Osteoblast (primary cell): ENCODE measurements at regions not wholly inside any gene's neighbourhood (a gene's known extent, or its start where the extent isn't known, plus 50 kb on each side); places are given as distances from the start of the nearest gene placed in this dataset.

Experiments used
- DNase-seq: peaks from one replicate; pipeline ENCODE4 v3.0.0; 2011; ENCODE audit warnings: low spot score, mixed read lengths; ENCODE audit not compliant: insufficient read length; ENCODE audit errors: missing footprints
- H2AFZ ChIP-seq: 2 replicates; pipeline ENCODE4 v1.6.0; 2011; ENCODE audit warnings: mild to moderate bottlenecking, low read length
- H3K27ac ChIP-seq: 2 replicates; pipeline ENCODE4 v1.5.1; 2011; ENCODE audit warnings: mild to moderate bottlenecking, low read depth, low read length, moderate library complexity
- H3K27me3 ChIP-seq: 2 replicates; pipeline ENCODE4 v1.6.0; 2012; ENCODE audit warnings: mild to moderate bottlenecking, control low read depth, inconsistent platforms, low read length, moderate library complexity; ENCODE audit not compliant: insufficient read depth
- H3K36me3 ChIP-seq: 2 replicates; pipeline ENCODE4 v1.5.1; 2011; ENCODE audit warnings: mild to moderate bottlenecking, low read length, control low read depth, moderate library complexity; ENCODE audit not compliant: insufficient read depth
- H3K4me1 ChIP-seq: 2 replicates; pipeline ENCODE4 v1.5.1; 2011; ENCODE audit warnings: mild to moderate bottlenecking, low read length, control low read depth, moderate library complexity; ENCODE audit not compliant: insufficient read depth
- H3K4me2 ChIP-seq: 2 replicates; pipeline ENCODE4 v1.6.0; 2011; ENCODE audit warnings: mild to moderate bottlenecking, low read length; ENCODE audit not compliant: insufficient read depth
- H3K4me3 ChIP-seq: fragments of 200-600 bp; sonication (generic); 3 replicates; pipeline ENCODE4 v1.5.1; 2012; ENCODE audit warnings: mild to moderate bottlenecking, low read length, inconsistent platforms; ENCODE audit not compliant: insufficient read depth
- H3K79me2 ChIP-seq: 2 replicates; pipeline ENCODE4 v1.6.0; 2012; ENCODE audit warnings: mild to moderate bottlenecking, low read length, control low read depth, inconsistent platforms; ENCODE audit not compliant: insufficient read depth
- H3K9me3 ChIP-seq: 2 replicates; pipeline ENCODE4 v1.5.1; 2011; ENCODE audit warnings: low read depth, low read length, control low read depth
- H4K20me1 ChIP-seq: 2 replicates; pipeline ENCODE4 v1.6.0; 2012; ENCODE audit warnings: mild to moderate bottlenecking, low read length, control low read depth; ENCODE audit not compliant: insufficient read depth
- CTCF ChIP-seq: IDR thresholded peaks from 2 replicates; pipeline ENCODE4 v1.5.1; 2011; ENCODE audit warnings: mild to moderate bottlenecking, low read depth, low read length, moderate library complexity; ENCODE audit errors: extremely low read depth

- Histone ChIP-seq H3K4me3 (no peak overlapping the region), H3K4me1 (no peaks in the 10 kb centered on the region), H3K27me3 (no peaks in the 10 kb centered on the region), H4K20me1 (no peaks in the 10 kb centered on the region), H3K36me3 (no peaks in the 10 kb centered on the region), H2AFZ (no peak overlapping the region), H3K79me2 (no peaks in the 10 kb centered on the region), H3K27ac (no peak overlapping the region), H3K9me3 (no peaks in the 10 kb centered on the region), H3K4me2 (no peak overlapping the region)
- no peak for TF ChIP-seq CTCF
- no peak for DNase-seq
These were observed 277.0 kb downstream of the WDR11 start for GRCh38 chr10:121128164-121128563.

GRCh38 chr10:121129266-121129665, 278.1 kb downstream of the WDR11 start:
- Histone ChIP-seq H3K36me3 (no peaks in the 10 kb centered on the region), H3K4me2 (no peak overlapping the region), H3K27me3 (no peaks in the 10 kb centered on the region), H3K9me3 (no peaks in the 10 kb centered on the region), H3K4me1 (no peaks in the 10 kb centered on the region), H2AFZ (no peak overlapping the region), H4K20me1 (no peaks in the 10 kb centered on the region), H3K4me3 (no peak overlapping the region), H3K79me2 (no peaks in the 10 kb centered on the region), H3K27ac (no peak overlapping the region)
- TF ChIP-seq CTCF, result no peak
- no peak for DNase-seq

GRCh38 chr10:121130382-121130781, 279.2 kb downstream of the WDR11 start:
- Histone ChIP-seq H3K79me2 (no peaks in the 10 kb centered on the region), H3K36me3 (no peaks in the 10 kb centered on the region), H3K27me3 (no peaks in the 10 kb centered on the region), H3K4me1 (no peaks in the 10 kb centered on the region), H3K27ac (no peak overlapping the region), H2AFZ (no peak overlapping the region), H3K9me3 (no peaks in the 10 kb centered on the region), H3K4me2 (no peak overlapping the region), H4K20me1 (no peaks in the 10 kb centered on the region), H3K4me3 (no peak overlapping the region)
- TF ChIP-seq CTCF, result no peak
- no peak for DNase-seq

GRCh38 chr10:121131014-121131413, 279.9 kb downstream of the WDR11 start:
- Histone ChIP-seq H3K4me1 (no peaks in the 10 kb centered on the region), H3K9me3 (no peaks in the 10 kb centered on the region), H3K36me3 (no peaks in the 10 kb centered on the region), H3K27me3 (no peaks in the 10 kb centered on the region), H3K4me2 (no peak overlapping the region), H2AFZ (no peak overlapping the region), H3K4me3 (no peak overlapping the region), H3K27ac (no peak overlapping the region), H4K20me1 (no peaks in the 10 kb centered on the region), H3K79me2 (no peaks in the 10 kb centered on the region)
- DNase-seq, result no peak
- TF ChIP-seq CTCF, result no peak
